ENCODE measurements at regions not wholly inside any gene's neighbourhood (a gene's known extent, or its start where the extent isn't known, plus 50 kb on each side); places are given as distances from the start of the nearest gene placed in this dataset.

DNA sequence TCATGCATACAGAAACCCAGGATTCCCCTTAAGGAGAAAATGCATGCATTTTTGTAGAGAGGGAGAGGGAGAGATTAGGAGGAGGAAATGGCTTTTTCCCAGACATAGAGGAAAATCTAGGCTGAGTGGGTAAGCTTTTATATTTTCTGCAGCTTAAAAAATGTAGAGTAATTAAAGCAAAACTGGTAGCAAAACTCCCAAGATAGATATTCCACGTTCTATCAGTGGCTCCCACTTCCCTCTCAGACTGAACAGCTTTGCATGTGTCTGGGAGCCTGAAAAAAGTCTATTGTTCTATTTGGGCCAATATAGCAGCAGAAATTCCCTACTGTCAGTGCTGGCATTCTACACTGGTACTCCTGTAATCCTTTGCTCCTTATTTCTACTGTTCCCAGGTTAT, 110.8 kb upstream of the CADPS start:
- DNase-seq (ENCODE audit: low spot score), result no peak
- no peak overlapping the region for H3K4me3 Mint-ChIP-seq (ENCODE audit: unreplicated experiment)
- no peaks in the 10 kb centered on the region for H3K9me3 Mint-ChIP-seq (ENCODE audit: unreplicated experiment)
- no peaks in the 10 kb centered on the region for H3K36me3 Mint-ChIP-seq (ENCODE audit: low read depth, unreplicated experiment)
- H3K27ac Mint-ChIP-seq (ENCODE audit: unreplicated experiment), result no peak overlapping the region
- TF ChIP-seq CTCF (IDR thresholded peaks at IDR 0.05; ENCODE audit: unreplicated experiment), result no peak
- peaks cover 28% of the 10 kb centered on the region for H3K4me1 Mint-ChIP-seq (ENCODE audit: unreplicated experiment)
- no peaks in the 10 kb centered on the region for H3K27me3 Mint-ChIP-seq (ENCODE audit: unreplicated experiment)

- peaks cover 15% of the 10 kb centered on the region for H3K4me1 Mint-ChIP-seq (ENCODE audit: unreplicated experiment)
- H3K27ac Mint-ChIP-seq (ENCODE audit: unreplicated experiment), result no peak overlapping the region
- TF ChIP-seq CTCF (IDR thresholded peaks at IDR 0.05; ENCODE audit: unreplicated experiment), result no peak
Measured at GRCh38 chr3:62987721-62988120, 112.5 kb upstream of the CADPS start.

DNA sequence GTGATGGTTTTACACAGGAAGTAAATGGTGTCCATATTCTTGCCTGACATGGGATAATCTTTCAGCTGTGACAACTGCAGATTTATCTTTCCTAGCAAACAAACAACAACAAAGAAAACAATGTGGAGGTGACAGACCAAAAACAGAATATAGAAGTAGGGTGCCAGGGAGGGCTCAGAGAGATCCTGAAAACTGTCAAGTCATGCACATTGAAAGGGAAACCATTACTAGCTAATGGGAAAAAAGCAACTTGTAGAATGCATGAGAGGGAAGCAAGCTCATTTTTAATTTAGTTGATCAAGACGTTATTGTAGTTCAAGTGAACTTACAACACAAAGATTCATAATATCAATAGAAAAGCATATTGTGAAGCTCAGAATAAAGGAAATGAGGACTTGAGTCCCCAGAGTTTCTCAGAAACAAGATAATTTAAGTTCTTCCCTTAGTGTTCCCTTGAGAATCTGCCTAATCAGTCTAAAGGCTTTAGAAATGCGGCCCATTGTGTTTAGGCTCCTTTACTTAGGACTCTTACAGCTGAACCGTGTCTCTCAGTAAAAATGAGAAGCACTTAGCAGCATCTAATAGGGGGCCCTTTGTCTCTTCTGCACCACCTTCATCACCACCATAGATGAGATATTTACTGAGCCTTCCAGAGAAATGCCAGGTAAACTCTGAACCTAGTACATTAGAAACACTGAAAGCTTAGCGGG, 115.6 kb upstream of the CADPS start:
- peaks cover 4% of the 10 kb centered on the region for H3K4me1 Mint-ChIP-seq (ENCODE audit: unreplicated experiment)
- H3K36me3 Mint-ChIP-seq (ENCODE audit: low read depth, unreplicated experiment), result no peaks in the 10 kb centered on the region
- no peak for DNase-seq (ENCODE audit: low spot score)
- H3K27ac Mint-ChIP-seq (ENCODE audit: unreplicated experiment), result no peak overlapping the region
- no peak for TF ChIP-seq CTCF (IDR thresholded peaks at IDR 0.05; ENCODE audit: unreplicated experiment)
- no peaks in the 10 kb centered on the region for H3K9me3 Mint-ChIP-seq (ENCODE audit: unreplicated experiment)
- no peak overlapping the region for H3K4me3 Mint-ChIP-seq (ENCODE audit: unreplicated experiment)
- H3K27me3 Mint-ChIP-seq (ENCODE audit: unreplicated experiment), result no peaks in the 10 kb centered on the region

More at GRCh38 chr3:62987721-62988120, 112.5 kb upstream of the CADPS start:
- Mint-ChIP-seq H3K27me3 (ENCODE audit: unreplicated experiment) (no peaks in the 10 kb centered on the region), H3K36me3 (ENCODE audit: low read depth, unreplicated experiment) (no peaks in the 10 kb centered on the region), H3K9me3 (ENCODE audit: unreplicated experiment) (no peaks in the 10 kb centered on the region), H3K4me3 (ENCODE audit: unreplicated experiment) (no peak overlapping the region)
- no peak for DNase-seq (ENCODE audit: low spot score)

- no peak for DNase-seq (ENCODE audit: low spot score)
- no peak overlapping the region for H3K27ac Mint-ChIP-seq (ENCODE audit: unreplicated experiment)
- no peaks in the 10 kb centered on the region for H3K27me3 Mint-ChIP-seq (ENCODE audit: unreplicated experiment)
- TF ChIP-seq CTCF (IDR thresholded peaks at IDR 0.05; ENCODE audit: unreplicated experiment), result no peak
- H3K4me3 Mint-ChIP-seq (ENCODE audit: unreplicated experiment), result no peak overlapping the region
- H3K9me3 Mint-ChIP-seq (ENCODE audit: unreplicated experiment), result no peaks in the 10 kb centered on the region
- no peaks in the 10 kb centered on the region for H3K4me1 Mint-ChIP-seq (ENCODE audit: unreplicated experiment)
- H3K36me3 Mint-ChIP-seq (ENCODE audit: low read depth, unreplicated experiment), result no peaks in the 10 kb centered on the region
Measured at GRCh38 chr3:62992520-62992919, 117.3 kb upstream of the CADPS start.

- no peaks in the 10 kb centered on the region for H3K9me3 Mint-ChIP-seq (ENCODE audit: unreplicated experiment)
- no peaks in the 10 kb centered on the region for H3K27me3 Mint-ChIP-seq (ENCODE audit: unreplicated experiment)
- no peak for DNase-seq (ENCODE audit: low spot score)
- H3K4me1 Mint-ChIP-seq (ENCODE audit: unreplicated experiment), result peaks cover 4% of the 10 kb centered on the region
- TF ChIP-seq CTCF (IDR thresholded peaks at IDR 0.05; ENCODE audit: unreplicated experiment), result no peak
- no peaks in the 10 kb centered on the region for H3K36me3 Mint-ChIP-seq (ENCODE audit: low read depth, unreplicated experiment)
- H3K27ac Mint-ChIP-seq (ENCODE audit: unreplicated experiment), result no peak overlapping the region
- H3K4me3 Mint-ChIP-seq (ENCODE audit: unreplicated experiment), result no peak overlapping the region
Measured at GRCh38 chr3:62995119-62995518, 119.9 kb upstream of the CADPS start.
